NT2/D1 (cell line): ENCODE measurements at regions not wholly inside any gene's neighbourhood (a gene's known extent, or its start where the extent isn't known, plus 50 kb on each side); places are given as distances from the start of the nearest gene placed in this dataset.

Source experiments
- DNase-seq: peaks from one replicate; pipeline ENCODE4 v3.0.0-alpha.2; 2011; ENCODE audit warnings: low read depth, low spot score
- H3K27me3 ChIP-seq: 2 replicates; pipeline ENCODE4 v1.6.0; 2011; ENCODE audit warnings: mild to moderate bottlenecking; ENCODE audit not compliant: insufficient read length, insufficient read depth
- H3K36me3 ChIP-seq: 2 replicates; pipeline ENCODE4 v1.6.1; 2011; ENCODE audit warnings: mild to moderate bottlenecking, low read length, mixed read lengths; ENCODE audit not compliant: insufficient read depth, insufficient read length
- H3K4me1 ChIP-seq: 2 replicates; pipeline ENCODE4 v1.5.1; 2011; ENCODE audit not compliant: insufficient read depth, insufficient read length
- H3K4me3 ChIP-seq: 2 replicates; pipeline ENCODE4 v1.5.1; 2011; ENCODE audit warnings: low read depth; ENCODE audit not compliant: insufficient read length
- H3K9ac ChIP-seq: 2 replicates; pipeline ENCODE4 v1.6.0; 2011; ENCODE audit warnings: low read depth; ENCODE audit not compliant: insufficient read length
- H3K9me3 ChIP-seq: 2 replicates; pipeline ENCODE4 v1.5.1; 2011; ENCODE audit warnings: mild to moderate bottlenecking, low read length; ENCODE audit not compliant: insufficient read depth
- SUZ12 ChIP-seq: IDR thresholded peaks from 2 replicates; pipeline ENCODE4 v1.6.1; 2011; ENCODE audit not compliant: insufficient read length, insufficient read depth; ENCODE audit errors: extremely low read depth
- YY1 ChIP-seq: IDR thresholded peaks from 2 replicates; pipeline ENCODE4 v1.6.1; 2011; ENCODE audit not compliant: insufficient read length, insufficient read depth
- ZNF274 ChIP-seq: IDR thresholded peaks from 2 replicates; pipeline ENCODE4 v1.6.1; 2011; ENCODE audit warnings: mild to moderate bottlenecking, low read depth, low read length

DNA sequence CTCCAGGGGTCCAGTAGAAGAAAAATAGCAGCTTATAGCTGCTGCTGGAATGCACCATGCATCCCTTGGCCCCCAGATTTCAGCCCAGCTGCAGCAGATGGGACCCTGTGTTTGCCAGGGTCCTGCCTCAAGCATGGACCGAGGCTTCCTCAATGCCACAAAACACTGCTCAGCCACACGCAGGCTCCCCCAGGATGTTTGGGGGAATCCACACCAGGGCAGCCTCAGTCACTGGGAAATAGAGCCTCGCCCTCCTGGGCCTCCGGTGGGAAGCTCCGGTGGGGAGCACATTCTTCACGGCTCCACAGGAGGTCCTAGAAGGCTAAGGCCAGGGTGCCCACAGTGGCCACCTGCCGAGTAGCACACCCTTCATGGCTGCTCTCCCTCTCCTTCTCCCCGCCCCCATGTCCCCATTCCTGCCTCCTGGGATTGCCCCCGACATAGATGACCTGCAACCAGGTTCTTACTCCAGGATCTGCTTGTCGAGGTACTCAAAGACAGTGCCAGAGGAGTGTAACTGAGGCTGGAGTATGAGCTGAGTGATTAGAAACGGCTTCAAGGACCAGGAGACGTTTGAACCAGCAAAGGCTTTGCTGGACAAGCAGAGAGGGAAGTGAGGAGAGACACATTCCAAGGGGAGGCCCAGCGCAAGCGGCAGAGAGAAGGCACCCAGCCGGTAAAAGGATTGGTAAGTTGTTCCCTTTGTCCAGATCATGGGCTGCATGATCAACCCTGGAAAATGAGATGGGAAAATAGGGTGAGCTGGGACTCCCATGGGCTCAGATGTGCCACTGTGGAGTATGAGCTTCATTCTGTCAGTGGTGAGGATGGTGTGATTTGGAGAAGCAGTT lies 110.7 kb upstream of the UQCRFS1 start:
- TF ChIP-seq SUZ12 (no peak), ZNF274 (no peak), YY1 (no peak)
- DNase-seq = no peak
- H3K4me3 ChIP-seq = no peak overlapping the region
- H3K9ac ChIP-seq = peak overlapping the region; percentile 5
- H3K36me3 ChIP-seq = no peaks in the 10 kb centered on the region
- H3K9me3 ChIP-seq = no peaks in the 10 kb centered on the region
- no peaks in the 10 kb centered on the region for H3K27me3 ChIP-seq
- H3K4me1 ChIP-seq = peaks cover 2% of the 10 kb centered on the region

DNA sequence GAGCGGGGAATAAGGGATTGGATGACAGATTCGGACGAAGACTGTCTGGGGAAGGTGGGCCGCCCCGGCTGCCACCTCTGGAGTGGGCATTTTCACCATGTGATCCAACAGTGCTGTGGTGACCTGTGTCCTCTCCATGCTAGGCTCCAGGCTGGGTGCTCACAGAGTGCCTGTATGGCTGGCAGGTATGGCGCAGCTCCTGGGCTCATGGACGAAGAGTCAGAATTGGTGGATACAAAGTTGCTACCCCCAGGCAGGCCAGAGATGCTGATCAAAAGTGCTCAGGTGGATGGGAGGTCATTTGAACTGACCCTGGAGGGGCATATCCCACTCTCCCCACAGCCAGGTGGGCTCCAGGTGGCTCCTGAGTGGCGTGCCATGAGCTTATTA lies 111.3 kb upstream of the UQCRFS1 start:
- H3K4me1 ChIP-seq = peaks cover 2% of the 10 kb centered on the region
- TF ChIP-seq ZNF274 = no peak
- no peak for TF ChIP-seq SUZ12
- TF ChIP-seq YY1 = no peak

DNA sequence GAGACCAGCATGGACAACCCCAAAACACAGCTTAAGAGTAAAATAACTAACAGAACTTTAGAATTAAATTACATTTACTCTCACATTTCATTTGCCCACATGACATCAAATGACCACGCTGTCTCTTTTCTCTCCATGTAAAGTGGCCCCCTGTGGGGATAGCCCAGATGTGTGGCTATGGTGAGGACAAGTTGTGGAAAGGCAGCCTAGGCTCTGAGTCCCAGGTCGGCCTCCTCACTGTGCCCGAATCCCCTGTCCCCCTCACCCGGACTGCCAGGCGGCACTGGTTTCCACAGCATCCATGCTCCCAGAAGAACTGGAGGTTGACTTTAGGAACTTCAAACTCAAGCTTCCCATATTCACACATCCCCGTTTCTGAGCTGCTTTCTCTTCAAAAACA lies 111.8 kb upstream of the UQCRFS1 start:
- Histone ChIP-seq H3K4me1 (peaks cover 2% of the 10 kb centered on the region), H3K4me3 (no peak overlapping the region), H3K27me3 (no peaks in the 10 kb centered on the region), H3K9me3 (peaks cover 5% of the 10 kb centered on the region; the same call in 1 of the 2 replicates), H3K36me3 (no peaks in the 10 kb centered on the region), H3K9ac (no peak overlapping the region)
- TF ChIP-seq SUZ12 = no peak
- no peak for TF ChIP-seq ZNF274
- no peak for TF ChIP-seq YY1
- no peak for DNase-seq

More for the DNA sequence above, 111.3 kb upstream of the UQCRFS1 start:
- no peaks in the 10 kb centered on the region for H3K27me3 ChIP-seq
- H3K36me3 ChIP-seq = no peaks in the 10 kb centered on the region
- no peak overlapping the region for H3K4me3 ChIP-seq
- DNase-seq = no peak
- peaks cover 5% of the 10 kb centered on the region; the same call in 1 of the 2 replicates for H3K9me3 ChIP-seq
- H3K9ac ChIP-seq = no peak overlapping the region

DNA sequence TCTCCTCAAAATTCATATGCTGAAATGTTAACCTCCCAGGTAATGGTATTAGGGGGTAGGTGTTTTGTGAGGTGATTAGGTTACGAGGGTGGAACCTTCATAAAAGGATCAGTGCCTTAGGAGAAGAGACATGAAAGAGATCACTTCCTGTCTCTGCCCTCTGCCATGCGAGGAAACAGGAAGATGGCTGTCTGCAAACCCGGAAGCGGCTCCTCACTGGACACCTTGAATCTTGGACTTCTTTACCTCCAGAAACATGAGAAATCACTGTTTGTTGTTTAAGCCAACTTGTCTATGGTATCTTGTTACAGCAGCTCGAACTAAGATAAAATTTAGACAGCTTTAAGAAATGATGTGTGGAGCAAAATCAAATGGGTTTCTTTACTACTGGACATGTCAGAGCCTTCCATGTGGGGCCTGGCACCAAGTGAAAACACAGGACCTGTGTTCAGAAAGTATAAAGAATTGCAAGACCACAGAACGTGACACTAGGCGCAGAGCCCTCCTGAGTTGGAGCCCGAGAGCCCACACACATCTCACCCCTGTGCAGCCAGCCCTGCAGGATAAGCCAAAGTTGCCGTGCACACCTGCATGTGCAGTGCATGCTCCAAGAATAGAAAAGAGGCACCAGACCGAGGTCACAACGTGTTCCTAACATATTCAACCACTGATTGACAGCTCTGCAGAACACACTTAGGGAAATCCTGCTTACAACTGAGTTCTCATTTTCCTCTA lies 112.5 kb upstream of the UQCRFS1 start:
- Histone ChIP-seq H3K36me3 (no peaks in the 10 kb centered on the region), H3K4me3 (no peak overlapping the region), H3K27me3 (no peaks in the 10 kb centered on the region), H3K4me1 (peaks cover 2% of the 10 kb centered on the region), H3K9me3 (peaks cover 5% of the 10 kb centered on the region; the same call in 1 of the 2 replicates), H3K9ac (no peak overlapping the region)
- TF ChIP-seq SUZ12 (no peak), YY1 (no peak), ZNF274 (no peak)
- no peak for DNase-seq

DNA sequence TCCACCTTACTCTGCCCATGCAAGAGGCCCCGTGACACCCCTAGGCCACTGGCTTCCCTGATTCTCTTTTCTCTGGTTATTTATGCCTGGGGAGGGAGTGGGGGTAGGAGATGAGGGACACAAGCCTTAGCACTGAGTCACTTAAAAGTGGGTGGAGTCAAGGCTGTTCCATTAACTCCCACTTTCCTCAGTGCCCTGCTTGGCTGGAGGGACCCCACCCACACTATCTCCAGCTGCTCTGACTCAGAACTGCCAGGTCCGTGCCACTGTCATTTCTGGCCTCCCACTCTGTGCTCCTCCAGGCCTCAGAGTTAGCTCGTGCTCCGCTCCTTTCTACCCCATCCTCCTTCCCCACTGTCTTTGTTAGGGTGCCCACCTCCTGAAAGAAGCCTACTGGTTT lies 113.4 kb upstream of the UQCRFS1 start:
- TF ChIP-seq ZNF274 (no peak), SUZ12 (no peak), YY1 (no peak)
- Histone ChIP-seq H3K4me1 (peaks cover 2% of the 10 kb centered on the region), H3K4me3 (no peak overlapping the region), H3K27me3 (no peaks in the 10 kb centered on the region), H3K9ac (no peak overlapping the region), H3K9me3 (peaks cover 5% of the 10 kb centered on the region; the same call in 1 of the 2 replicates), H3K36me3 (no peaks in the 10 kb centered on the region)
- DNase-seq = no peak

DNA sequence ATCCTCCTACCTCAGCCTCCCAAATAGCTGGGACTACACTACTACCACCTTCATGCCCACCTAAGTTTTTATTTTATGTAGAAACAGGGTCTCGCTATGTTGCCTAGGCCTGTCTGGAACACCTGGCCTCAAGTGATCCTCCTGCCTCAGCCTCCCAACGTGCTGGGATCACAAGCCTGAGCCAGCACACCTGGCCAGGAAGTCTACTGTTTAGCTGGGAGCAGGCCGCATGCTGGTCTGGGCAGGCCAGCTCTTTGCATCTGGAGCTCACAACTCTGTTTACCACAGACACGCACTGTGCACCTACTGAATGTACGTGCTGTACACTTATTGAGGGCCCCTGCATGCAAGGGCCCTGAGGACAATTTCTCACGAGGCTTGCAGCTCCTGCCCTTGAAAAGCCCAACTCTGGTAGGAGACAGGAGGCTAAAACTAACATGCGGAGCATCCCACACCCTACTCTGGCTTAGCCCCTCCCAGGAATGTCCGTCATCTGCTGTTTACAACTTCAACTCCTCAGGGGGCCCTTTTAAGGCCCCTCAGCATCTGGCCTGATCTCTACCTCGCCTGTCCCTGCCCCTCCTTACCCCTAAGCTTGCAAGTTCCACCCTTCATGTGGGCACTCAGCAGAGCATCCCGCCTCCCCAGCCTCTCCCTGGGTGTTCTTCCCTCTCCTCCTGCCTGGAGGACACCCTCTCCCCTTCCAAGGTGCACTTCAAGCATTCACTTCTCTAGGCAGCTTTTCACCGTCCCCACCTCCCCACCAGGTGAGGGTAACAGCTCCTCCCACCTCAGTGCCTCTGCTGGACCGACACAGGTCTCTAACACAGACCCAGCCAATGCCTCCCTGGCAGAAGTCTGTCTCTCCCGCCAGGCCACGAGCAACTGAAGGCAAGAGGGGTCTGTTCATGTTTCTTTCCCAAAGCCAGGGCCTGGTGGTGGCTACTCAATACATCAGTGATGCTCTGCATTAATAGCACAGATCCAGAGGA lies 114.2 kb upstream of the UQCRFS1 start:
- no peak for TF ChIP-seq ZNF274
- no peak for TF ChIP-seq YY1
- no peak for TF ChIP-seq SUZ12
- peaks cover 2% of the 10 kb centered on the region for H3K4me1 ChIP-seq
- H3K9ac ChIP-seq = no peak overlapping the region
- DNase-seq = no peak
- H3K4me3 ChIP-seq = no peak overlapping the region
- peaks cover 11% of the 10 kb centered on the region; the same call in 1 of the 2 replicates for H3K9me3 ChIP-seq
- no peaks in the 10 kb centered on the region for H3K36me3 ChIP-seq
- no peaks in the 10 kb centered on the region for H3K27me3 ChIP-seq
